WERI-Rb-1 (cell line): ENCODE measurements at regions not wholly inside any gene's neighbourhood (a gene's known extent, or its start where the extent isn't known, plus 50 kb on each side); places are given as distances from the start of the nearest gene placed in this dataset.

Source experiments
- DNase-seq: peaks from one replicate; pipeline ENCODE4 v3.0.0-alpha.2; 2020
- H3K27ac ChIP-seq: fragments of 250-450 bp; sonication (Bioruptor Pico); 2 replicates; pipeline ENCODE4 v1.5.1; 2020; ENCODE audit warnings: mild to moderate bottlenecking, moderate library complexity
- H3K27me3 ChIP-seq: fragments of 250-450 bp; sonication (Bioruptor Pico); 2 replicates; pipeline ENCODE4 v1.5.1; 2021; ENCODE audit warnings: mild to moderate bottlenecking, low read depth, moderate library complexity; ENCODE audit not compliant: insufficient read depth, severe bottlenecking
- H3K36me3 ChIP-seq: fragments of 250-450 bp; sonication (Bioruptor Pico); 2 replicates; pipeline ENCODE4 v1.5.1; 2020; ENCODE audit warnings: mild to moderate bottlenecking, moderate library complexity
- H3K4me3 ChIP-seq: 2 replicates; pipeline ENCODE4 v1.5.1; 2011; ENCODE audit warnings: low read depth, mild to moderate bottlenecking, control low read depth, low read length
- H3K9me3 ChIP-seq: fragments of 250-450 bp; sonication (Bioruptor Pico); 2 replicates; pipeline ENCODE4 v1.5.1; 2021; ENCODE audit warnings: mild to moderate bottlenecking, moderate library complexity; ENCODE audit not compliant: severe bottlenecking
- CTCF ChIP-seq: IDR thresholded peaks from 2 replicates; pipeline ENCODE4 v1.5.1; 2011; ENCODE audit warnings: low read depth, mild to moderate bottlenecking, control low read depth, inconsistent platforms, low read length

- Histone ChIP-seq H3K4me3 (no peak overlapping the region), H3K36me3 (no peaks in the 10 kb centered on the region), H3K9me3 (no peaks in the 10 kb centered on the region), H3K27ac (no peak overlapping the region), H3K27me3 (no peaks in the 10 kb centered on the region)
- 0 out of 2 replicates have a peak, but pooled peaks have one; percentile 25 for TF ChIP-seq CTCF
- no peak for DNase-seq
These were observed 68.4 kb upstream of the TNRC6C start for GRCh38 chr17:77889866-77890760.

- Histone ChIP-seq H3K27ac (no peak overlapping the region), H3K27me3 (no peaks in the 10 kb centered on the region), H3K4me3 (no peak overlapping the region), H3K36me3 (no peaks in the 10 kb centered on the region), H3K9me3 (no peaks in the 10 kb centered on the region)
- no peak for DNase-seq
- no peak for TF ChIP-seq CTCF
These were observed 67.7 kb upstream of the TNRC6C start for GRCh38 chr17:77890771-77891170.

- DNase-seq, result no peak
- H3K9me3 ChIP-seq, result no peaks in the 10 kb centered on the region
- no peak overlapping the region for H3K27ac ChIP-seq
- no peak for TF ChIP-seq CTCF
- H3K36me3 ChIP-seq, result no peaks in the 10 kb centered on the region
- H3K27me3 ChIP-seq, result no peaks in the 10 kb centered on the region
- no peak overlapping the region for H3K4me3 ChIP-seq
These were observed 66.9 kb upstream of the TNRC6C start for GRCh38 chr17:77891602-77892001.

- Histone ChIP-seq H3K27me3 (no peaks in the 10 kb centered on the region), H3K9me3 (no peaks in the 10 kb centered on the region), H3K4me3 (no peak overlapping the region), H3K36me3 (no peaks in the 10 kb centered on the region), H3K27ac (no peak overlapping the region)
- DNase-seq, result no peak
- no peak for TF ChIP-seq CTCF
These were observed 66.5 kb upstream of the TNRC6C start for GRCh38 chr17:77892031-77892430.

GRCh38 chr17:77892469-77893143 lies 65.9 kb upstream of the TNRC6C start:
- H3K36me3 ChIP-seq, result no peaks in the 10 kb centered on the region
- H3K27me3 ChIP-seq, result no peaks in the 10 kb centered on the region
- H3K9me3 ChIP-seq, result no peaks in the 10 kb centered on the region
- H3K27ac ChIP-seq, result no peak overlapping the region
- TF ChIP-seq CTCF, result peak; percentile 89
- no peak overlapping the region for H3K4me3 ChIP-seq
- peak; percentile 70 for DNase-seq
